Endothelial cell of umbilical vein (primary cell): ENCODE measurements at regions not wholly inside any gene's neighbourhood (a gene's known extent, or its start where the extent isn't known, plus 50 kb on each side); places are given as distances from the start of the nearest gene placed in this dataset.
"Not testable (repeated sequence)": the region's sequence is repeated elsewhere in the genome, so short reads cannot be mapped to it uniquely, and the experiment has no call there.

Experiments
- GATA2 ChIP-seq: IDR thresholded peaks from 2 replicates; pipeline ENCODE4 v1.7.0; 2011; ENCODE audit warnings: low read depth, mild to moderate bottlenecking, moderate library complexity, mixed read lengths, low read length; ENCODE audit not compliant: insufficient read length, insufficient read depth
- POLR2A ChIP-seq: IDR thresholded peaks from 2 replicates; pipeline ENCODE4 v1.6.1; 2012; ENCODE audit warnings: low read depth, mild to moderate bottlenecking, control low read depth, low read length
- POLR2AphosphoS5 ChIP-seq: IDR thresholded peaks from 2 replicates; pipeline ENCODE4 v1.6.1; 2012; ENCODE audit warnings: low read depth, mild to moderate bottlenecking, control low read depth, low read length, moderate library complexity; ENCODE audit not compliant: insufficient read depth
- TF ChIP-seq, protein P1 (sequence below): IDR thresholded peaks from 2 replicates; pipeline ENCODE4 v1.6.1; 2011; ENCODE audit not compliant: insufficient read depth, insufficient read length

DNA sequence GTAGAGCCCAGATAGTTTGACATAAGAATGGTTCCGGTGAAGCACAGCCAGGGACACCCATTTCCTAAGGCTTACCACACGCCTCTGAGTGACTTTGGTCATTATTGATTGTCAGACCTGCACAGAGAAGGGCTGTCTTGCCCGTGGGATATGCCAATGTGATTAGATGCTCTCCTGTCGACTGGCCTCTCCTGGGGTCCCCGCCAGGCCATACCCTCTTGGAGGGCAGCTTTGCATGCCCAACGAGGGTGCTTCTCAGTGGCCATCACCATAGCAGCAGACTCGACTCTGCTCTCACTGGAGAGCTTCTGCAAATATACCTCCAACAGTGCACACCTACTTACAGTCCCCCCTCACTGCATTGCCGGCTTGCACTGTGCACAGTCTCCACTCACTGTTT is 648.3 kb upstream of the TPTE start:
- TF ChIP-seq, protein P1, sequence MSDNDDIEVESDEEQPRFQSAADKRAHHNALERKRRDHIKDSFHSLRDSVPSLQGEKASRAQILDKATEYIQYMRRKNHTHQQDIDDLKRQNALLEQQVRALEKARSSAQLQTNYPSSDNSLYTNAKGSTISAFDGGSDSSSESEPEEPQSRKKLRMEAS: not testable (repeated sequence)
- not testable (repeated sequence) for TF ChIP-seq GATA2, POLR2A, POLR2AphosphoS5
